ENCODE measurements at regions not wholly inside any gene's neighbourhood (a gene's known extent, or its start where the extent isn't known, plus 50 kb on each side); places are given as distances from the start of the nearest gene placed in this dataset.

DNA sequence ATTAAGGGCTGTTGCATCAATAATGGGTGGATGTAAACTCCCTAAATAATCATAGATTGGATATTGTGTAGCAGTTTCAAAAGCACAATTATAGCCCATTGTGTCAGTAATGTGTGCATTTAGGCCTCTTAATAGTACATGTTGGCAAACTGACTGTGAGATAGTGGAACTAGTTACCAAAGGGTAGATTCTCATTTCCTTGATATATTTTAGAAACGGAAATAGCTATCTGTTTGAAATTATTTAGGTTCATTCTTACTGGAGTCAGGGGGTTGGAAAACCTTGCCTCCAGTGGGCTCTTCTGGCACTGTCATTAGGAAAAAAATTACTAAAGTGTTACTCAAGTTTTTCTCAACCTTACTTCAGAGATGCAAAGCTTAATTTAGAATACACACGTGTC is 1074.9 kb downstream of the PCDH17 start:
- TF ChIP-seq POLR2A (IDR thresholded peaks at IDR 0.05), result no peak
- TF ChIP-seq, protein P1, sequence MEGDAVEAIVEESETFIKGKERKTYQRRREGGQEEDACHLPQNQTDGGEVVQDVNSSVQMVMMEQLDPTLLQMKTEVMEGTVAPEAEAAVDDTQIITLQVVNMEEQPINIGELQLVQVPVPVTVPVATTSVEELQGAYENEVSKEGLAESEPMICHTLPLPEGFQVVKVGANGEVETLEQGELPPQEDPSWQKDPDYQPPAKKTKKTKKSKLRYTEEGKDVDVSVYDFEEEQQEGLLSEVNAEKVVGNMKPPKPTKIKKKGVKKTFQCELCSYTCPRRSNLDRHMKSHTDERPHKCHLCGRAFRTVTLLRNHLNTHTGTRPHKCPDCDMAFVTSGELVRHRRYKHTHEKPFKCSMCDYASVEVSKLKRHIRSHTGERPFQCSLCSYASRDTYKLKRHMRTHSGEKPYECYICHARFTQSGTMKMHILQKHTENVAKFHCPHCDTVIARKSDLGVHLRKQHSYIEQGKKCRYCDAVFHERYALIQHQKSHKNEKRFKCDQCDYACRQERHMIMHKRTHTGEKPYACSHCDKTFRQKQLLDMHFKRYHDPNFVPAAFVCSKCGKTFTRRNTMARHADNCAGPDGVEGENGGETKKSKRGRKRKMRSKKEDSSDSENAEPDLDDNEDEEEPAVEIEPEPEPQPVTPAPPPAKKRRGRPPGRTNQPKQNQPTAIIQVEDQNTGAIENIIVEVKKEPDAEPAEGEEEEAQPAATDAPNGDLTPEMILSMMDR (IDR thresholded peaks at IDR 0.05), result no peak
